Endothelial cell of umbilical vein (primary cell): ENCODE measurements at regions not wholly inside any gene's neighbourhood (a gene's known extent, or its start where the extent isn't known, plus 50 kb on each side); places are given as distances from the start of the nearest gene placed in this dataset.

Experiments
- EZH2 ChIP-seq: IDR thresholded peaks from 2 replicates; pipeline ENCODE4 v1.6.1; 2012; ENCODE audit warnings: borderline replicate concordance, low read depth, mild to moderate bottlenecking, moderate library complexity, low read length, inconsistent platforms; ENCODE audit not compliant: severe bottlenecking
- FOS ChIP-seq: IDR thresholded peaks from 2 replicates; pipeline ENCODE4 v1.6.1; 2011; ENCODE audit warnings: mild to moderate bottlenecking, low read length, moderate library complexity, borderline replicate concordance; ENCODE audit not compliant: insufficient read depth
- JUN ChIP-seq: IDR thresholded peaks from 2 replicates; pipeline ENCODE4 v1.6.1; 2011; ENCODE audit warnings: borderline replicate concordance, low read depth; ENCODE audit not compliant: insufficient read length, insufficient read depth
- MYC ChIP-seq: IDR thresholded peaks from one replicate; pipeline ENCODE4 v1.6.1; 2011; ENCODE audit warnings: mild to moderate bottlenecking, low read depth, low read length
- POLR2A ChIP-seq: IDR thresholded peaks from 2 replicates; pipeline ENCODE4 v1.6.1; 2012; ENCODE audit warnings: low read depth, mild to moderate bottlenecking, control low read depth, low read length
- POLR2AphosphoS5 ChIP-seq: IDR thresholded peaks from 2 replicates; pipeline ENCODE4 v1.6.1; 2012; ENCODE audit warnings: low read depth, mild to moderate bottlenecking, control low read depth, low read length, moderate library complexity; ENCODE audit not compliant: insufficient read depth
- TF ChIP-seq, protein P1 (sequence below), 2 donors: IDR thresholded peaks; 1 replicate in 1 of 2; 2 replicates in 1 of 2; pipeline ENCODE4 v1.5.1; 2011; ENCODE audit warnings: low read length in 2 of 2, mild to moderate bottlenecking in 2 of 2, moderate library complexity in 2 of 2, control low read depth in 1 of 2, inconsistent platforms in 1 of 2, low read depth in 1 of 2; ENCODE audit not compliant: insufficient read depth in 1 of 2; ENCODE audit errors: extremely low read depth in 1 of 2
- TF ChIP-seq, protein P2 (sequence below): IDR thresholded peaks from 2 replicates; pipeline ENCODE4 v1.6.1; 2011; ENCODE audit not compliant: insufficient read depth, insufficient read length

DNA sequence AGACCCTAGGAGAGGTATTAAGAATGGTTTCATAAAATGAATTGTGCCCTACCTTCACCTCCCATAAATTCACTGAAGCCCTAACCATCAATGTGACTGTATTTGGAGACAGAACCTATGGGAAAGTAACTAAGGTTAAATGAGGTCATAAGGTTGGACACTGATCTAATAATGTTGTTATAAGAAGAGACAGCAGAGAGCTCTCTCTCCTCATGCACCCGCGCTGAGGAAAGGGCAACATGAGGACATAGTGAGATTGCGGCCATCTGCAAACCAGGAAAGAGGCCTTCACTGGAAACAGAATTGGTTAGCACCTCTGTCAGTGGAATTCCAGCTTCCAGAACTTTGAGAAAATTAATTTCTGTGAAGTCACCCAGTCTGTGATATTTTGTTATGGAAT, 1396.1 kb upstream of the MIR17HG start:
- TF ChIP-seq, protein P1, sequence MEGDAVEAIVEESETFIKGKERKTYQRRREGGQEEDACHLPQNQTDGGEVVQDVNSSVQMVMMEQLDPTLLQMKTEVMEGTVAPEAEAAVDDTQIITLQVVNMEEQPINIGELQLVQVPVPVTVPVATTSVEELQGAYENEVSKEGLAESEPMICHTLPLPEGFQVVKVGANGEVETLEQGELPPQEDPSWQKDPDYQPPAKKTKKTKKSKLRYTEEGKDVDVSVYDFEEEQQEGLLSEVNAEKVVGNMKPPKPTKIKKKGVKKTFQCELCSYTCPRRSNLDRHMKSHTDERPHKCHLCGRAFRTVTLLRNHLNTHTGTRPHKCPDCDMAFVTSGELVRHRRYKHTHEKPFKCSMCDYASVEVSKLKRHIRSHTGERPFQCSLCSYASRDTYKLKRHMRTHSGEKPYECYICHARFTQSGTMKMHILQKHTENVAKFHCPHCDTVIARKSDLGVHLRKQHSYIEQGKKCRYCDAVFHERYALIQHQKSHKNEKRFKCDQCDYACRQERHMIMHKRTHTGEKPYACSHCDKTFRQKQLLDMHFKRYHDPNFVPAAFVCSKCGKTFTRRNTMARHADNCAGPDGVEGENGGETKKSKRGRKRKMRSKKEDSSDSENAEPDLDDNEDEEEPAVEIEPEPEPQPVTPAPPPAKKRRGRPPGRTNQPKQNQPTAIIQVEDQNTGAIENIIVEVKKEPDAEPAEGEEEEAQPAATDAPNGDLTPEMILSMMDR (IDR thresholded peaks at IDR 0.05; ENCODE audit: extremely low read depth in 1 of 2, insufficient read depth in 1 of 2, low read depth in 1 of 2, low read length in 2 of 2): no peak
- no peak for TF ChIP-seq EZH2
- no peak for TF ChIP-seq POLR2A
- TF ChIP-seq, protein P2, sequence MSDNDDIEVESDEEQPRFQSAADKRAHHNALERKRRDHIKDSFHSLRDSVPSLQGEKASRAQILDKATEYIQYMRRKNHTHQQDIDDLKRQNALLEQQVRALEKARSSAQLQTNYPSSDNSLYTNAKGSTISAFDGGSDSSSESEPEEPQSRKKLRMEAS: no peak
- no peak for TF ChIP-seq POLR2AphosphoS5
- no peak for TF ChIP-seq JUN
- no peak for TF ChIP-seq MYC
- no peak for TF ChIP-seq FOS
